HG03521 (cell line): ENCODE measurements at regions not wholly inside any gene's neighbourhood (a gene's known extent, or its start where the extent isn't known, plus 50 kb on each side); places are given as distances from the start of the nearest gene placed in this dataset.
"Not testable (repeated sequence)": the region's sequence is repeated elsewhere in the genome, so short reads cannot be mapped to it uniquely, and the experiment has no call there.

Source experiments
- ATAC-seq: cut with Tn5 transposase; IDR thresholded peaks from one replicate; pipeline ENCODE4 v1.9.1; 2021; ENCODE audit warnings: mild to moderate bottlenecking, moderate library complexity; ENCODE audit not compliant: unreplicated experiment

DNA sequence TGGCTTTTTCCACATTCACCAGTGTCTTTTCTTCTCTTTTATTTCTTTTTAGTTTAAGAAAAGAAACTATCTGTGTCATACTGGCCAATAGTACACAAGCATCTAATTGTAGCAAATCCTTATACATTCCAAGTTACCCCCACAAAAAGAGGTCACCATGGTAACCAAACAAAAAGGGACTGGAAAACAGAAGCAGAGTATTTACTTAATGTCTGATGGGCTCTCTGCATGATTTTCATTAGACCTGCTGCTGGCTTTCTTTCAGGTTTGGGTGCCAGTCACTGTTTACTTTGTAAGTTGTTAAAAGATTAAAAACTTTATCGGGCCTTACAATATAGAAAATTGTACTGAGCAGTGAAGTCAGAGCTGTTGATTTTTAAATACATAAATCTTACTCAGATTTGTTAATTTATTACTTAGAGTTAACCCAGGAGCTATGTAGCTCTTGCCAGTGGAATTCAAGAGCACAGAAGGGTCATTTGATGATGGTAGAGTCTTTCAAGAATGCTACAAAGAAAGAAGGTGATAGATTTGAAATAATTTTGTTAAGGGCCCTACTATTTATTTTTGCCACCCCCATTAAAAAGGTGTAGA lies 123.9 kb downstream of the BRMS1L start:
- no peak for ATAC-seq

DNA sequence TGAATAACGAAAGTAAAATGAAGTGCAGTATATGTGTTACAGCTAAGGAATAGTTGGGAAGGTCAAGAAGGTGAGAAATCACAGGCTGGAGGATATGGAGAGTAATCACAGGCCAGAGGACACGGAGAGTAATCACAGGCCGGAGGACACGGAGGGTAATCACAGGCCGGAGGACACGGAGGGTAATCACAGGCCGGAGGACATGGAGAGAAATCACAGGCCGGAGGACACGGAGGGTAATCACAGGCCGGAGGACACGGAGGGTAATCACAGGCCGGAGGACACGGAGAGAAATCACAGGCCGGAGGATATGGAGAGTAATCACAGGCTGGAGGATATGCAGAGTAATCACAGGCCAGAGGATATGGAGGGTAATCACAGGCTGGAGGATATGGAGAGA lies 121.8 kb downstream of the BRMS1L start:
- ATAC-seq, result not testable (repeated sequence)

DNA sequence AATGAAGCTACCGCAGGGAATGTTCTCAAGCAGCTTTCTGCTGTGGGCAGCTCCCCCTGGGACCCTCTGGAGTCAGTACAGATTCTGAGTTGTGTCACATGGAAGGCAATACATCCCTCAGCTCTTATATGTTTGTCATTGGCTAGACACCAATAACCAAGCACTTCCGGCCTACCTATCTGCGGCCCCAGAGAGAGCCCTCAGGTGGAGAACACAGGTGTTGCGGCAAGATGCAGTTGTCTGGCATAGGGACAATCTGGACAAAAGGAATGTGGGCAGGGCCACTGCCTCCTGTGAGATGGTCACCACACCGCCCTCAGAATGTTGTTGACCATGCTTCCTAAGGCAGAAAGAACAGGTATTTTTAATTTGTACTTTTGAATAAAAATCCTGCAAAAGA lies 118.7 kb downstream of the BRMS1L start:
- ATAC-seq, result no peak

DNA sequence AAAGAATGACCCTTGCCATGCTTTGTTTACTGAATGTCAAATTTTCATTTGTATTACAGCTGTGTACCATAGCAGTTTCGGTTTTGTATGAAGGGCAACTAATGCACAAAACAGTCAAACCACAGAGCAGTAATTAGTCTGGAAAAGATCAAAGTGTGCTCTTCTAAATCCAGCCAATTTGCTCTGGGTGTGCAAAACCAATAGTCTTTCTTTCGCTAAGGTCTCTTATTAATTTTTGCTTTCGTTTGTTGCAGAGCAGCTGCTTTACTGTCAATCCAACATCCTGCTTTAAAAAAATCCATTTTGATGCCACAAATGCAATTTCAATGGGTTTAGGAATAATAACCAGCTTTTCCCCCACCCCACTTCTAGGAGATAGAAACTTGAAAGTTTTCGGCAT lies 114.2 kb downstream of the BRMS1L start:
- peak; percentile 51 for ATAC-seq

DNA sequence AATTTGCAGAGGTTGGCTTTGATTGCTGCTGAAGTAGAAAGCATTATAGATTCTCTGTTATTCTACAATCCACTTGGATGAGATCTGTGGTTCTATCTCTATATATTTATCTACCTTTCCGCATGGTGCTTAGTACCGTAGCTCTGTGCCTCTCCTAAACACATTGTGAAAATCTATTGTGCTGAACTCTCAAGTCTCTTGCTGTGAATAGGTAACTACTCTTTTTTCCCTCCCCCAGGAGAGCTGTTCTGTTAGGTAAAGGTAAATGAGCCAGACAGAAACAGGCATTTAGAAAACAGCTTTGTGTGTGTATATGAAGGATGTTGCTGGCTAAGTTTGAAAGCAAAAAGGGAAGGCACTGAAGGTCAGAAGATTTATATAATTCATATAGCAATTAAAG lies 112.6 kb downstream of the BRMS1L start:
- ATAC-seq, result no peak

DNA sequence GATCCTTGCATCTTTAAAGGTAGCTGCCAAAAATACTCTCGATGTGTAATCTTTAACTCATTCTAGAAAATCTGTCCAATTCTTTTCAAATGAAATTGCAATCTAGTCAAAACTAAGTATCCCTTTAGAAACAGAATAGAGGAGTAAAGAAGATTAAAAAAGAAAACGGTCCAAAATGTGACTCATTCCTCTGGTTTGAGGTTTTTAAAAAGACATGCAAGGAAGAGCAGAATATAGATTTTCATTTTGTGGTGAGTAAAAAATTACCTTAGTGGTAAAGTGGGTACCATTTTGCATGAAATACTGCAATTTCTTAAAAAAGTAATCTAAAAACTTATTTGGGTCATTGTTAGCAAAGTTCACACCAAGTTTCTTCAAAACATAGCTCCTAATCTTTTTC lies 108.4 kb downstream of the BRMS1L start:
- ATAC-seq, result peak; percentile 44

DNA sequence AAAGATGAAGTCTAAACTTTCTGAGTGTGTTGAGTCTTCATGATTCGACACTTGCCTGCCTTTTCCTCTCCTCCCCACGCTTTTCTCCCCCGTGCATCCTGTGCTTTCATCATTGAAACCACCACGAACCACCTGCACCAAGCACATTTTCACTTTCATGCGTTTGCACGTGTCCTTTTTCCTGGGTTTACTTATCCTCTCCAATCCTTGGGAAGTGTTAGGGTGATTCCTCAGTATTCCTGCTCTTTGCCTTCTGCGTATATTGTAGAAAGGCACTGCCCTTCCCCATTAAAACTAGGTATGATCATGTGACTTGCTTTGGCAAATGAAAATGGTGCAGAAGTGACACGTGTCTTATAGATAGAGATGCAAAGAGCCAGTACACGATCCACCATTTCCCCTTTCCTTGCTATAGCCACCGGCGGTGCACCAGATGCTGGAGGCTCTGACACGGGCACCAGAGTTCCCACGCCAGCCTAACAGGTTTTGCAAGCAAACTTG lies 106.6 kb downstream of the BRMS1L start:
- peak; percentile 47 for ATAC-seq

DNA sequence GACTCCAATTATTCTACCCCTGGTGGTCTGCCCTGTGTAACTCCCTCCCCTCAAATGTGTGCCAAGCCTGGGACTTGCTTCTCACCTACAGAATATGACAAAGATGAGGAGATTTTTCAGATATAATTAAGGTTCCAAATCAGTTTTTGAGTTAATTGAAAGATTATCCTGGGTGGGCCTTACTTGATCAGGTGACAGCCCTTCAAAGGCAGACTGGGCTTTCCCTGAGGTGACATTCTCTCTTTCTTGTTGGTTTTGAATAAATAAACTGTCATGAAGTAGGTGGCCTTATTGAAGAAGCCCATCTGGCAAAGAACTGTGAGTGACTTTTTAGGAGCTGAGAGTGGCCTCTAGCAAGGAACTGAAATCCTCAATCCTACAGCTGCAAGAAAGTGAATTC lies 106.0 kb downstream of the BRMS1L start:
- ATAC-seq, result no peak

DNA sequence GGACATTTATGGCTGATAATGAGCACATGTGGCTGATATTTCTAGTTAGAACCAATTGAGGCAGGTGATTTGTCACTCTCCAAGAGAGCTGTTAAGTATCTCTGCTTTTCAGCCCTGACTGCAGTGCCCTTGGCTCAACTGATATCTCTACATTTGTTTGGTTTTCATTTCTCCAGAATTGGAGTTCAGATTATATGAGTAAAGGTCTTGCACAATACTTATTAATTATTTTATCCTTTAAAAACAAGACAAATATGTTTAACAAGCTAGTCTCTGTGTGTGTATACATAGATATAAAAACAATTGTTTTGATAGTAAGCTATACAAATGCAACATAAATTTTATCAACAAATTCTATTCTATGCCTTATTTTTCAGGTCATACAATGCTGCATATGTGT lies 105.2 kb downstream of the BRMS1L start:
- ATAC-seq, result no peak

DNA sequence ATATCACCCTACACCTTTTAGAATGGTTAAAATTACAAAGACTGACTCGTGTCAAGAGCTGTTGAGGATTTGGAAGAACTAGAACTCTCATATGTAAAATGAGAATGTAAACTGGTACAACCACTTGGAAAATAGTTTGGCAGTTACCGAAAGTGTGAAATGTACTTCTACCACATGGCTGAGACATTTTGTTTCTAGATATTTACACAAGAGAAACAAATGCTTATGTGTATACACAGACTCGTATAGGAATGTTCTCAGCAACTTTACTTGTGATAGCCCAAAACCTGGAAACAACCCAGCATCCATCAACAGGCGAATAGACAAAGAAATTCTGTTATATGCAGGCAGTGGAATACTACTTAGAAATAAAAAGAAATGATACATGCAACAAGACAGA lies 103.0 kb downstream of the BRMS1L start:
- ATAC-seq, result no peak

DNA sequence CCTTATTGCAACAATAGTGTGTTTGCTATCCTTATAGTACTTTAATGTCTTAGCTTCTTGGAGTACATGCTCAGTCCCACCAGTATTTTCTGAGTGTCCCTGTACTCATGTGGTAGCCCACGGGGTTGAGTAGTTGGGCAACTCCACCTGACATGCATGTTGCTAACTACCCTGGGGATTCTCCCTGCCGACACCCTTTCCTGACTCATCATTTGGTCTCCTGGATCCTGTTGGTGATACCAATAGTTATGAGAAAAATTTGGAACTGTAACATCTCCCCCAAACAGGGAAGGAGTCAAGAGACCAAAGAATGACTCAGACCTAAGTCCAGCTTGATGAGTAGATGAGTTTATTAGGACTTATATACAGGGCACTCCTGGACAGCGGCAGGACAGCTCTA lies 101.6 kb downstream of the BRMS1L start:
- no peak for ATAC-seq

DNA sequence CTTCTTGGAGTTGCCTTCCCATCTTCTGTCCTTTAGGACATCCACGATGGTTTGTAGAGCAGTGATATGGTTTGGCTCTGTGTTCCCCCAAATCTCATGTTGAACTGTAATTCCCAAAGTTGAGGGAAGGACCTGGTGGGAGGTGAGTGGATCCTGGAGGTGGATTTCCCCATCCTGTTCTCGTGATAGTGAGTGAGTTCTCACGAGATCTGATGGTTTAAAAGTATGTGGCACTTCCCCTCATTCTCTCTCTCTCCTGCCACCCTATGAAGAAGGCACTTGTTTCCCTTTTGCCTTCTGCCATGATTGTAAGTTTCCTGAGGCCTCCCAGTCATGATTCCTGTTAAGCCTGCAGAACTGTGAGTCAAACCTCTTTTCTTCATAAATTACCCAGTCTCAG lies 99.2 kb downstream of the BRMS1L start:
- no peak for ATAC-seq

DNA sequence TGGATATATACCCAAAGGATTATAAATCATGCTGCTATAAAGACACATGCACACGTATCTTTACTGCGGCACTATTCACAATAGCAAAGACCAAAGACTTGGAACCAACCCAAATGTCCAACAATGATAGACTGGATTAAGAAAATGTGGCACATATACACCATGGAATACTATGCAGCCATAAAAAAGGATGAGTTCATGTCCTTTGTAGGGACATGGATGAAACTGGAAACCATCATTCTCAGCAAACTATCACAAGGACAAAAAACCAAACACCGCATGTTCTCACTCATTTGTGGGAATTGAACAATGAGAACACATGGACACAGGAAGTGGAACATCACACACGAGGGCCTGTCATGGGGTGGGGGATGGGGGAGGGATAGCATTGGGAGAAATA lies 96.5 kb downstream of the BRMS1L start:
- ATAC-seq, result not testable (repeated sequence)

DNA sequence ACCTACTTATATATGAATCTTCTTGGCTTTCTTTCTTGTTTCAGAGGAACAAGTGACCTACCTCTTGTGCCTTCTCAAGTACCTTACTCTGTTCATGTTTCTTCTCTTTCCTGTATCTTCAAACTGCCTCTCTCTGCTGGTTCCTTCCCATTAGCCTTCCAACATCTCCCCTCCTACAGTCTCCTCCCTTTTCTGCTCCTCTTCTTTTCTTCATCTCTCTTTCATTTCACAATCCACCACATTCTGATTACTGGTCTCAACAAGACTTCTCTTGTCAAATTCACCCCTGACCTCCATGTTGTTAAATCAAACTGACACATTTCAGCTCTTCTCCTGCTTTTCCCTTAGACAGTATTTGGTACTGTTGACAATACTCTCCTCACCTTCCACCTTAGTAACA lies 95.6 kb downstream of the BRMS1L start:
- no peak for ATAC-seq
